CD1c-positive myeloid dendritic cell (primary cell): ENCODE measurements at regions not wholly inside any gene's neighbourhood (a gene's known extent, or its start where the extent isn't known, plus 50 kb on each side); places are given as distances from the start of the nearest gene placed in this dataset.
"Not testable (repeated sequence)": the region's sequence is repeated elsewhere in the genome, so short reads cannot be mapped to it uniquely, and the experiment has no call there.

Source experiments
- DNase-seq: peaks from one replicate; pipeline ENCODE4 v3.0.0-alpha.2; 2016; ENCODE audit errors: extremely low spot score

DNA sequence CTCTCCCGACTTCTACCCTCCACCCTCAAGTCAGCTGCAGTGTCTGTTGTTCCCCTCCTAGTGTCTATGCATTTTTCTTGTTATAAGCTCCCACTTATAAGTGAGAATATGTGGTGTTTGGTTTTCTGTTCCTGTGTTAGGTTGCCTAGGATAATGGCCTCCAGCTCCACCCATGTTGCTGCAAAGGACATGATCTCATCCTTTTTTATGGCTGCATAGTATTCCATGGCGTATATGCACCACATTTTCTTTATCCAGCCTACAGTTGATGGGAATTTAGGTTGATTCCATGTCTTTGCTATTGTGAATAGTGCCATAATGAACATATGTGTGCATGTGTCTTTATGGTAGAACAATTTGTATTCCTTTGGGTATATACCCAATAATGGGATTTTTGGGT, 80.7 kb downstream of the SPTSSA start:
- DNase-seq: not testable (repeated sequence)

- no peak for DNase-seq
These were observed 81.6 kb downstream of the SPTSSA start for GRCh38 chr14:34380471-34380845.

DNA sequence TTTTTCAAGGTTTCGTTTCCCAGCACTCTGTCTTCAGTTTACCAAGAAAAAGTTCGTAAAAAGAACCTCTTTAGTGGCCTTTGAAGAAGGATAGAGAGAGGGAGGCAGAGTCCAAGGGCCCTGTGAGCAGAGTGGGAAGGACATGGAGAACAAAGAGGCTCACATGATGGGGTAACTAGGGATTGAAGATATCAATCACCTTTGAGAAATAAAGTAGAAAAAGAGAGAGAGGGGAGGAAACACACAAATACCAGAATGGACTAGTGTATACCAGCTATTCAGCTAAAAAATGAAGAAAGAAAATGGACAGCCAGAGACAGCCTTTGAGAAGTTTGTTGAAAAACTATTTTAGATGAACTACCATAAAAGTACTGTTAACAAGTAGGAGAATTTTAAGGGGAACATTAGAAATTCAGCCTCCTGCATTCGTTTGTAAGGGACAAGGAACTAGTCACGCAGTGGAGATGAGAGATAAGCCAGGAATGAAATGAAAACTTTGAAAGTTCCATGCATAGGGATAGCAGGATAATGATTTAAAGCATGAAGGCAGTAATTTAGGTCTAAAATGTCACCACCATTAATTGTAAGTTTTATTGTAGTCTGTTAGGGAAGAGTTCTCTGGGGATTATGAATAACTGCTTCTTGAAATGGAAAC, 82.1 kb downstream of the SPTSSA start:
- no peak for DNase-seq

GRCh38 chr14:34376649-34377267, 85.3 kb downstream of the SPTSSA start:
- DNase-seq: no peak

DNA sequence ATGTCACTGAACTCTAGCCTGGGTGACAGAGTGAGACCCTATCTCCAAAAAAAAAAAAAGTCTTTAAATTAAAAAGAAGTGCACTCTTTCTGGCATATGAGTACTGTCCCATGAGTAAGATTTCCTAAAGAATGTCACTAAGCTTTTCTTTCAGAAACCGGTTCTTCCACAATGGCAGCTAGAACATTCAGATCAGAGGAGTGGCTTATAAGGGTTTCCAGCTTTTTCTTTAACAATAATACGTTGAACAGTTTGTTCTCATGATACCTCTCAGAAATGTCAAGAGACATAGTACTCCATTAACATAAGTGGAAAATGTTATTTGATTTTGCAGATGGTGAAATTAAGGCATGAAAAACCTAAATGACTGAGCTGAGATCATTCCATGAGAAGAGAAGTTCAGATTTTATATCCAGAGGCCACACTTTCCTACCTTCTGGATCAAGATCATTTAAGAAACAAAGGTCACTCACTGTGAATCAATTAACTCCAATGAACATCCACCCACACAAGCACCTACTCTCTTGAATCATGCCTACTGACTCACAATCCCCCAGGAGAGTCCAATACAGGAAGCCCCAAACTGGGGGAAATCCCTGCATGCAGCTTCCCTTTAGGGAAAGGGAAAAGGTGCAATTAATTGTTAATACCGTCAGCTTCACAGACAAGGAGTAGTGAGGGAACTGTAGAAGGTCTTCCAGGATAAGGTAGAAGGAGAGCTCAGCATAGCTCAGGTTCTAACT, 86.9 kb downstream of the SPTSSA start:
- DNase-seq: peak; percentile 72

DNA sequence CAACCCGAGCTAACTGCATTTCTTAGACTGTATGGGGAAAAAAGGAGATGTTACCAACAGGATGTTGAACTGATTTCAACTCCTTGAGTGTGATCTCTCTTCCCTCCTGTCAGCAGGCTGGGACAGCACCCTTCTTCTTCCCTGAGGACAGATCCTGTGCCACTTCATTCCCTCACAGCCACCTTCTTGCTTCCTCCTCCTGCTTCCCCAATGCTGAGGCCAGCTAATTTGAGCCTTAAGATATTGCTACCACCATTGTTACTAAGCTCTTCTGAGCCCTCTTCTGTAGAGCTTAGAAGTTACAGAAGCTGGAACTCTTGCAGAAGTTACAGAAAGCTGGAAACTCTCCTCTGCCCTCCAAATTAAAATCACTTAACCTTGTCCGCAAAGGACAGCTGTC, 88.8 kb downstream of the SPTSSA start:
- DNase-seq: peak; percentile 32

DNA sequence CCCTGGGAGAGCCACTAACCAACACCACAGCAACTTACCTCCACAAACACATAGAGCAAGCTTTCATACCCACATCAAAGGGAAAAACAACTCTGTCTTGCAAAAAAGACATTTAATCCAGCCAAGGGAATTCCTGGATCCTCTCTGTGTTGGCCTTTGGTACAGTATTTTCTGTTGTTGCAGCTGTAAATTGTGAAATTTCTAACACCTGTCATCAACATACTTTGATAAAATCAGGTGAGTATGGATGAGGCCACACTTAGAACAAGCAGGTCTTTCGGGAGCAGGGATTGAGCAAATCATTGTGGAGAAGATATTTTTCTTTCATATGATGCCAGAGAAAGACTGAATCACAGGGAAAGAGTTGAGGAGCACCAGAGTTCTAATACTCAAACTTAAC, 89.3 kb downstream of the SPTSSA start:
- DNase-seq: no peak

DNA sequence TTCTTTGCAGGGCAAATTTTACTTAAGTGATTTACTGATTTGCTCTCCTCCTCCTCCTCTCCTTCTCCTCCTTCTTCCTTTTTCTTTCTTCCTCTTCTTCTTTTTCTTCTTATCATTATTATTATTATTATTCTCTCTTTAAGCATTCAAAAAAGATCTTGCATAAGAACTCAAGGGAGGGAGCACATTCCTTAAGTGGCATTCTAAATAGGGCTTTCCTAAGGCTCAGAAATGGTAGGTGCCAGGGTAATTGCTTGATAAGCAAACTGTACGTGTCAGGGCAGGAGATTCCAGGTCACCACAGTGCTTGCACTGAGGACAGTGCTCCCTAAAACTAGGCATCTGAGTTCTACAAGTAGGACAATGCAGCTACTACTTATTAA, 92.4 kb downstream of the SPTSSA start:
- no peak for DNase-seq

GRCh38 chr14:34368971-34369647, 92.9 kb downstream of the SPTSSA start:
- DNase-seq: peak; percentile 60

DNA sequence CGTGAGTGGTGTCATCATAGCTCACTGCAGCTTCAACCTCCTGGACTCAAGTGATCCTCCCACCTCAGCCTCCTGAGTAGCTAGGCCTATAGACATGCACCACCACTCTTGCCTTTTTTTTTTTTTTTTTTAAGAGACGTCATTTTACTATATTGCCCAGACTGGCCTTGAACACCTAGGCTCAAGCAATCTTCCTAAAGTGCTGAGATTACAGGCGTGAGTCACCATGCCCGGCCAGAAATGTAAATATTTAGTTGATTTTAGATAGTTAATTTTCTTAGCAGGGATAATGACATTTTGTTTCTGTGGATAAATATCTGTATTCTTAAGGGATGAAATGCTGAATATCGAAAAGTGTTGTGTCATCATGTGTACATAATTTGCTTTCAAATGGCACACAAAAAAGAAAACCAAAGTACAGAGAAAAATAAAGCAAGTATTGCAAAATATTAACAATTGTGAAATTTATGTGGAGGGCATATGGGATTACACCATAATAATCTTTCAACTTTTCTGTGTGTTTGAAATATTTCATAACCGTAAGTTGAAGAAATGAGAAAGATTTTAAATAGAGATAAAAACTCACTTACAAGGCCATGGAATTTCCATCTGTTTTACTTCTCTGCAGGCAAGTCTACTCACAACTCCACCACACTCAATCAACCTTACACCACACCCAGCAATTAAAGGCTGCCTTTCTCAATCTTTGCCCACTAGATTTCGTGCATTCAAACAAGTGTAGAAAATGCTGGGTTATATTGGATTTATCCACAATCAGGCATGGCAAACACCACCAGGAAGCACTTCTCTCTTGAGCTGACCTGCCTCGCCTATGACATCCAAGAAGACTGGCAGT, 93.7 kb downstream of the SPTSSA start:
- peak; percentile 42 for DNase-seq

DNA sequence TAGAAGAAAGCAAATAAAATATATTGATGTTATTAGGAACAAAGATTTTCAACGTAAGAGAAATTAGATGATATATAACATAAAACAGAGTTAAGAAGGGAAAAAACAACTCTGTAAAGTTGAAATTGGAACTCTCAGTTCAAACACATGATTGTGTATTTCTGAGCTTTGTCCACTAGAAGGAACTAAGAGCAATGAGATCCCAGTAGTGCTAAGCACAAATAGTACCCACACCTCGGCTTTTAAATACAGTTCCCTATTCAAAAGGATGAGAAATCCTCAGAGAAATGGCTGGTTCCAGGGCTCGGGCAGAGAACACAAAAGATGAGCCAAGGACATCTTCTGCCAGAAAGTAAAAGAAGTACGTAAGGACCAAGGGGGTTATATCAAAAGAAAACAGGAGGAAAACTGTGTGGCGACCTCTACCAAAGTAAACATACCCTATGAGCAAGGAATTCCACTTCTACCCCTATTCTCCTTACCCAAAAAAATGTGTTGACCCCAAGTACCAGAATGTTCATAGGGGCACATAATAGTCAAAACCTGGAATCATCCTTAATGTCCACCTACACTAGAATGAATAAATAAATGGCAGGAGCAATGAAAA, 96.6 kb downstream of the SPTSSA start:
- no peak for DNase-seq

DNA sequence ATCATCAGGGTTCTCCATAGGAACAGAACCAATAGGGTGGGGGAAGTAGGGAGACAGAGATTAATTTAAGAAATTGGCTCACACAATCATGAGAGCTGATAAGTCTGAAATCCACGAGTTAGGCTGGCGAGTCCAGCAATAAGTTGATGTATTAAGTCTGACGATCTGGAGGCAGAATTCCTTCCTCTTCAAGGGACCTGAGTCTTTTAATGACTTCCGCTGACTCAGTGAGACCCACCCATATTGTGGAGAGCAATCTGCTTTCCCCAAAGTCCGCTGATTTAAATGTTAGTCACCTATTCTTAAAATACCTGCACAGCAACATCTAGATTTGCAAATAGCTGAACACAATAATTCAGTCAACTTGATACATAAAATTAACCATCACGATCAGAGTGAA, 97.8 kb downstream of the SPTSSA start:
- no peak for DNase-seq

DNA sequence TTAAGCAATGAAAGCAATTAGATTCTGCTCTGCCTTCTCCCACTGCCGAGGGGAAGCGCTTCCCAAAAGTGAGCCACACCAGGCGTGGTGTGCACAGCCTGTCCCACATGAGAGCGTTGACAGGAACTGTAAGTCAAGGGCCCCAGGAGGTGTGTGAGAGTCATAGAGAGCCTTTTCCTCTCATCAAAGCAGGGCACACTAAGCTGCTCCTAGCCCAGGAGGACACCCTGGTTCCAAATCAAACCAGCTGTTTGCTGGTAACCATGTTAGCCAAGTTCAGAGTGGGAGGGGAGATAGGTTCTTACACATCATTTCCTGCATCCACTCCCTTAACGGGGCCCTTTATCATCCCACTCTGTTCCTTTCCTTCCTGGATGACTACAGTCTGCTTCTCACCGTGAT, 98.3 kb downstream of the SPTSSA start:
- no peak for DNase-seq

- no peak for DNase-seq
These were observed 99.3 kb downstream of the SPTSSA start for GRCh38 chr14:34362641-34363251.

- DNase-seq: no peak
These were observed 100.5 kb downstream of the SPTSSA start for GRCh38 chr14:34361504-34362011.

DNA sequence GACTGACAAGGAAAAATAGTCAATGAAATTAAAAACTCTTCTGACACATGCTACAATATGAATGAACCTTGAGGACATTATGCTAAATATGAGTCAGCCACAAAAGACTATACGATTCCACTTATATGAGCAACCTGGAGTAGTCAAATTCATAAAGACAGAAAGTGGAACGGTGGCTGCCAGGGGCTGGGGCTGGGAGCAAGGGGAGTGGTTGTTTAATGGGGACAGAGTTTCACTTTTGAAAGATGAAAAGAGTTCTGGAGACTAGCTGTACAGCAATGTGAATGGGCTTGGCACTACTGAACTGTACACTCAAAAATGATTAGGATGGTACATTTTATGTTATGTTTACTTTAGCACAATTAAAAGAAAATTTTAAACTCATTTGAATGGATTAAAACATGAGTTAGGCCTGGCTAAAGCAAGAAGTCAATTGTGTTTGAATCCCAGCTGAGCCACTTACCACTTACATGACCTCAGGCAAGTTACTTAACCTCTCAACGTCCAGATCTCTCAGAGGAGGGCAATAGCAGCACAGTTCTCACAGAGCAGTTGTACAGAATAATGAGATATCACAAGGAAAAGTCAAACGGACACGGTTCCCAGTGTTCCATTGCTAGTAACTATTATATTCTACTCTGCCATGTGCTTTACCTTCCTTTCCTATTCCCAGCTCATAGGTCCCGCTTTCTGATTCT, 102.5 kb downstream of the SPTSSA start:
- DNase-seq: no peak

DNA sequence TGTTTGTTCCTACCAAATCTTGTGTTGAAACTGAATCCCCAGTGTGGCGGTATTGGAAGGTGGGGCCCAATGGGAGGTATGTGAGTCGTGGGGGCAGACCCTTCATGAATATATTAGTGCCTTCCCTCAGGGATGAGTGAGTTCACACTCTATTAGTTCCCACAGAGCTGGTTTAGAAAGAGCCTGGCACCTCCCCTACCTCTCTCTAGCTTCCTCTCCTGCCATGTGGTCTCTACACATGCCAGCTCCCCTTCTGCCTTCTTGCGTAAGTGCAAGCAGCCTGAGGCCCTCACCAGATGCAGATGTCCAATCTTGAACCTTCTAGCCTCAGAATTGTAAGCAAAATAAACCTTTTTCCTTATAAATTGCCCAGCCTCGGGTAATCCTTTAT, 105.8 kb downstream of the SPTSSA start:
- DNase-seq: no peak

- DNase-seq: no peak
These were observed 106.3 kb downstream of the SPTSSA start for GRCh38 chr14:34355584-34356263.

- DNase-seq: no peak
These were observed 107.5 kb downstream of the SPTSSA start for GRCh38 chr14:34354556-34354955.
